HG03159 (cell line): ENCODE measurements at regions not wholly inside any gene's neighbourhood (a gene's known extent, or its start where the extent isn't known, plus 50 kb on each side); places are given as distances from the start of the nearest gene placed in this dataset.
"Not testable (repeated sequence)": the region's sequence is repeated elsewhere in the genome, so short reads cannot be mapped to it uniquely, and the experiment has no call there.

Experiments used
- ATAC-seq: cut with Tn5 transposase; IDR thresholded peaks from one replicate; pipeline ENCODE4 v1.9.1; 2021; ENCODE audit warnings: mild to moderate bottlenecking, moderate library complexity; ENCODE audit not compliant: unreplicated experiment

DNA sequence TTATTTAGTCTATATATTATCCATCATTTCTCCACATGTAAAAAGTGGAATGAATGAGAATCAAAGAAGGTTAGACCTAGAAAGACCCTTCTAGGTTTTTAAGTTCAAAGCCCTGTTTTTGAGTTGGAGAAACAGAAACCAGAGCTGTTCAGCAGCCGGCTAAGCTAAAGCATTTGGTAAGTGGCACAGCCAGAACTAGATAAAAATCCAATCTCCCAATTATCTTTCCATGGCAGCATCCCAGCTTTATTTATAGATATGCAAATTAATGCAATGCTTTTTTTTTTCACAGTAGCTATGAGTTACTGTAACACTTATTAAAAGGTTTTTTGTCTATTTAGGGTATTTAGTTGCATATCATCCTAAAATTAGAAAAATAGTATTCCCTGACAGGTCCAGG is 85.1 kb downstream of the NIBAN1 start:
- no peak for ATAC-seq

GRCh38 chr1:184888505-184888904 is 85.8 kb downstream of the NIBAN1 start:
- no peak for ATAC-seq

GRCh38 chr1:184882957-184883815 is 91.1 kb downstream of the NIBAN1 start:
- peak; percentile 43 for ATAC-seq

- peak; percentile 47 for ATAC-seq
Measured at GRCh38 chr1:184881941-184882913, 92.1 kb downstream of the NIBAN1 start.

DNA sequence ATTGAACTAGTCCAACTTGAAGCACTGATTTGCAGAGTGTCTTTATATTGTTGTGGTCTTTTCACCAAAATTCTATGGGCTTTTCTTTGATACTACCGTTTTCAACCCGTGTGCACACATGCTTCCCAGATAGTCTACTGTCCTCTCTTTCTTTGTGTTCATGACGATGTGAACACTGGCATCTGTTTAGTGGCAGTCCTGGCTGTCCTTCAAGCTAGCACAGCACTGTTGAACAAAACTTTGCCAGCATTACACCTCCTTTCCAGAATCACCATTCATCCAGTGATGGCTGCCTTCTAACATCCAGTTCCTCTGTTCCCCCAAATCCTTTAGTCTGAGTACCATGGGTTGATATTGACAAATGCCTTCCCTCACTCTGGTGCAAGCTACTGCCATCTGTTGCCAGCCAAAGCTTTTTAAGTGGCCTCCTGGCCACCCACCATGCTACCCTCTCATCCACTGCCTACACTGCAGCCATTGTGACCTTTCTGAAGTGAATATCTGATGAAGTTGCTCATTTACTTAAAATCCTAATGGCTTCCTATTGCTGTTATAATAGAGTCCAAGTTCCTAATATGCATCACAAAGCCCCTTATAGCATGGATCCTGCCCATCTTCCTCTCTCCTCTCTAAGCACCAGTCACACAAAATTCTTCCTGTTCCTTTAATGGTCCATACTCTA is 94.3 kb downstream of the NIBAN1 start:
- no peak for ATAC-seq

- no peak for ATAC-seq
Measured at GRCh38 chr1:184878602-184879001, 95.7 kb downstream of the NIBAN1 start.

- no peak for ATAC-seq
Measured at GRCh38 chr1:184878002-184878401, 96.3 kb downstream of the NIBAN1 start.

DNA sequence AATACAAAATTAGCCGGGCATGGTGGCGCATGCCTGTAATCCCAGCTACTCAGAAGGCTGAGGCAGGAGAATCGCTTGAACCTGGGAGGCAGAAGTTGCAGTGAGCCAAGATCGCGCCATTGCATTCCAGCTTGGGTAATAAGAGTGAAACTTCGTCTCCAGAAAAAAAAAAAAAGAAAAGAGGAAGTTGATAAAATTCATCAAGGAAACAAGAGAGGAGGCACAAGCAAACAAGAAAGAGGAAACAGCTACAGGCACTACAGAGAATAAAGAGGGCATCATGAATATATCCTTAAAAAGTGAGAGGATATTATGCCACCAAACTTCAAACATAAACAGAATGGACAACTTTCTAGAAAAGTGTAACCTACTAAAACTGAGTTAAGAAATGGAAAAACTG is 98.3 kb downstream of the NIBAN1 start:
- ATAC-seq: not testable (repeated sequence)

GRCh38 chr1:184875218-184875617 is 99.1 kb downstream of the NIBAN1 start:
- ATAC-seq: no peak

DNA sequence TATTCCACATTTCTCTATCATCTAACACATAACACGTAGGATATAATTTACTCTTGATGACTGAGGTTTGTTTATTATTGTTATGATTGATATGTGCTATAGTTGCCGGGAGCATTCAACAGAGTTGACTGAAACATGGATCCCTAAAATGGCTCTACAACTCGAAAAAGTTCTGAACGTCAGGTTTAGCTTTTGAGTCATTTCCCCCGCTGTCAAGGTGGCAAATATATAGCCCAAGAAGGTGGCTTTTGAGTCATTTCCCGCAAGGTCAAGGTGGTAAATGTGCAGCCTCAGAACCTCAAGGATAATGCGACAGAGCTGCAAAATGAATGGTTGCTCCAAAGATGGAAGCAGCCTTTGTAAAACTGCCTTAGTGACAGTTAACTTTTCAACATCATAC is 104.0 kb downstream of the NIBAN1 start:
- ATAC-seq: no peak

DNA sequence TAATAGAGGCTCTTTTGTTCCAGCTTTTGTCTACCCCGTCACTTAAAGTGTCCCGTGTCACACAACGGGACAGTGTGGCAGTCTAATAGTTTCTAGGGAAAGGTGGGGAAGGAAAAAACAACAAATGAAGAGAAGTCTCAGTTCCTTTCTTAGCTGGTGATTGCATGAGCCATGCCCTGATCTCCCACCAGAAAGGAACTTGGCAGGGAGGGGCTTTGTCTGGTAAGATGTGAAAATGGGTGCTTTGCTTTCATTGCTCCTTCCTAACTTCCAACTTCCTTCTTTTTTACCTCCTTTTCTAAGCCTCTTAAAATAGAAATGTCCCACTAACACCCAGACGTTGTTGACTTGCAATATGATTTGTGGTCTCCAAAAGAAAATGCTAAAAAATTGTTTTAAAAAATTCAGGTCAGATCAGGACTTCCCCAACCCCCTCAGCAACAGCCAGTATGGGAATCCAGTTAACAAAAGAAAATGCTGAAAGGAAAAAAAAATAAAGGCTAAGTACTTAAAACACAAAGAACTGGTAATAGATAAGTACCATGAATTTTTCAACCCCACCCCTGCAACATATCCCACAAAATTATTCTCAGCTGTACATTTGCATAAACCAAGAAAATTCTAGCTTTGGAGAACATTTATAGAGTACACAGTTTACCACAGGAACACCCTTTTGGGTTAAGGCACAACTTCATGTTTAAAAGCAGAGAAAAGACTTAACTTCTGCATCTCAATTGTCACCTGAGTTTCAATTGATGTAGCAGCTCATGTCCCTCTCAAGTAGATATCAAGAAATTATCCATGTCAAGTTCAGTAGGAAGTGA is 106.2 kb downstream of the NIBAN1 start:
- no peak for ATAC-seq

DNA sequence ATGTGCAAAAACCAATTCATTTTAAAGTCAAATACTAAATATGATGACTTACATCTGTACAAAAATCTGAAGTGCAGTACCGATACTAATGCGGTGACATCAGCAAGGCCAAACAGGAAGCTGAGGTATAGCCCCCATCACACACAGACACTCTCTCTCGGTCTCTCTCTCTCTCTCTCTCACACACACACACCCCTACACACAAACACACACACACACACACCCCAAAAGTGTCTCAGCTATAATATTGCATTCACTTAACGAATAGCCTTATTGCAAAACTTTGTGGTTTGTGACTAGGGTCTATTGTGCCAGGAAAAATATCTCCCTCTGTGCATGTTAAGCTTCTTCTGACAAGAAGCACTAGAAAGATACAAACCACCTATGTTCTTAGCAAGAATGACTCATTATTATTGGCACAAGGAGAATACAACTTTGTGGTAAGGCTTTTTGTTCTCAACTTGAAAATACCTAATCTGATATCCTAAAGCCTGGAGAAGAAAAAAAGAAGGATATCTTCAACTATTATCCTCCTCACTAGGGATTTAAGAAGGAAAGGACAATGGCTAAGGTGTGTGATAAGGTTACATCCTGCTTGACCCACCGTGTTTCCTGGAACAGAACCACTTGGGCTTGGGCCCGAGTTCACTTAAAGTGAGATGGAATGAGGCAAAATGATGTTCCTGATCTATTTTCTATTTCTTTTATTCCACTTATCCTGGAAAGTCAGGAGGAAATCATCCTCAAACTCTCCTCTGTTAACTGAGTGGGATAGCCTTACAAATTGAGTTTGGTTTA is 107.1 kb downstream of the NIBAN1 start:
- peak; percentile 96 for ATAC-seq

GRCh38 chr1:184866586-184866985 is 107.7 kb downstream of the NIBAN1 start:
- ATAC-seq: peak; percentile 24

GRCh38 chr1:184865831-184866230 is 108.5 kb downstream of the NIBAN1 start:
- no peak for ATAC-seq

- ATAC-seq: no peak
Measured at GRCh38 chr1:184861755-184862336, 107.2 kb upstream of the EDEM3 start.

DNA sequence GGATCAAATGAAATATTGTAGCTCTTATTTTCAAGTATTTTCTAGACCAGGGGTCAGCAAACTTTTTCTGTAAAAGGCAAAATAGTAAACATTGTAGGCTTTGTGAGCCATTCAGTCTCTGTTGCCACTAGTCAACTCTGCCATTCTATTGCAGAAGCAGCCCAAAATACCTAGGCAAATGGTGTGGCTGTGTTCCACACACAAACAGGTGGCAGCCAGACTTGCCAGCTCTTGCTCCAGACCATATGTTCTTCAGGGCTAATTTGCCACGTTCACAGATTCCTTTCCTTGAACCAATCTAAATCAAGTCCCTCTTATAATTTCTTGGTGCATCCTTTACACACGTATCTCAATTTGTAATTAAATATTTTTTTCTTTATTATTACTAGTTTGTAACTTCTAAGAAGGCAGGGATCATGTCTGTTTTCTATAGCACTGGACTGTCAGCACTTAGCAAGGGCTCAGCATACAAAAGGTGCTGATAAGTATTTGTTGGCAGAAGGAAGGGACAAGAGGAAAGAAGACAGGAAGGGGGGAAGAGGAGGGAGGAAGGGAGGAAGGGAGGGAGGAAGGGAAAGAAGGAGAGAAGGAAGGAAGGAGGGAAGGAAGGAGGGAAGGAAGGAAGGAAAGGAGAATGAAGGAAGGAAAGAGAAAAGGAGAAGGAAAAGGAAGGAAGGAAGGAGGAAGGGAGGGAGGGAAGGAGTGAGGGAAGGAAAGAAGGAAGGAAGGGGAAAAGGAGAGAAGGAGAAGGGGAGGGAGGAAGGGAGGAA is 106.5 kb upstream of the EDEM3 start:
- peak; percentile 45 for ATAC-seq

DNA sequence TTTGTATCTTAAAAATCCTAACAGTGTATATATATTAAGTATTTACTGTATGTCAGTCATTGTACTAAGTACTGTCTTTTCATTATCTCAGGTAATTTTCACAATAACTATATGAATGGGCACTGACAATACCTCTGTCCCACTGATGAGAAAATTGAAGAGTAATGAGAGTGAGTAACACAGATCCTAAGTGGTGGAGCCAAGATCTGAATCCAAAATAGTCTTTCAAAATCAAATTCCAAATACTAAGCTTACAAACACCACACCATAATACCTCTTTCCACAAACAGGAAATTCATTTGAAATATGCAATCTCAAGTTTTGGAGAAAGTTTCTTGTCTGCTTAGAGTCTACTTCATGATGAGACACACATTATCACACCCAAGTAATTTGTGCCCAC is 105.9 kb upstream of the EDEM3 start:
- ATAC-seq: no peak

- ATAC-seq: peak; percentile 66
Measured at GRCh38 chr1:184859381-184860105, 104.9 kb upstream of the EDEM3 start.
